ENCODE measurements at regions not wholly inside any gene's neighbourhood (a gene's known extent, or its start where the extent isn't known, plus 50 kb on each side); places are given as distances from the start of the nearest gene placed in this dataset.

GRCh38 chr20:63077705-63078104 lies 70.9 kb upstream of the BHLHE23 start:
- intact Hi-C loops (cut with DNase I; ENCODE audit: low total_unique reads): no loop called here
- Histone ChIP-seq H3K27me3 (peaks cover 4 to 52% of the 10 kb centered on the region in 2 donors), H3K36me3 (no peaks in the 10 kb centered on the region), H3K4me3 (no peak overlapping the region), H3K9me3 (peaks cover 4 to 56% of the 10 kb centered on the region in 2 donors), H3K4me1 (no peaks in the 10 kb centered on the region), H3K27ac (no peak overlapping the region)
- DNase-seq (ENCODE audit: low spot score in 2 of 2): no peak
- TF ChIP-seq CTCF (IDR thresholded peaks at IDR 0.05) (no peak), POLR2A (IDR thresholded peaks at IDR 0.05) (no peak), POLR2AphosphoS5 (IDR thresholded peaks at IDR 0.05) (no peak)

GRCh38 chr20:63076421-63076820 lies 69.7 kb upstream of the BHLHE23 start:
- no peaks in the 10 kb centered on the region for H3K4me1 ChIP-seq
- H3K9me3 ChIP-seq: peaks cover 4 to 56% of the 10 kb centered on the region in 2 donors
- no peak overlapping the region for H3K4me3 ChIP-seq
- TF ChIP-seq CTCF (IDR thresholded peaks at IDR 0.05) (no peak), POLR2A (IDR thresholded peaks at IDR 0.05) (no peak), POLR2AphosphoS5 (IDR thresholded peaks at IDR 0.05) (no peak)
- peaks cover 5 to 52% of the 10 kb centered on the region in 2 donors for H3K27me3 ChIP-seq
- intact Hi-C loops (cut with DNase I; ENCODE audit: low total_unique reads): no loop called here
- H3K36me3 ChIP-seq: no peaks in the 10 kb centered on the region
- no peak overlapping the region for H3K27ac ChIP-seq
- DNase-seq (ENCODE audit: low spot score in 2 of 2): no peak

- Histone ChIP-seq H3K36me3 (no peaks in the 10 kb centered on the region), H3K4me3 (no peak overlapping the region), H3K4me1 (no peaks in the 10 kb centered on the region), H3K27me3 (peaks cover 5 to 59% of the 10 kb centered on the region in 2 donors), H3K9me3 (peaks cover 4 to 45% of the 10 kb centered on the region in 2 donors), H3K27ac (no peak overlapping the region)
- DNase-seq (ENCODE audit: low spot score in 2 of 2): no peak
- intact Hi-C loops (cut with DNase I; ENCODE audit: low total_unique reads): loop anchor here (5.0 kb wide), 1 partner anchor 858 kb away; no protein-coding TSS in a partner anchor
- TF ChIP-seq POLR2A (IDR thresholded peaks at IDR 0.05): no peak
- no peak for TF ChIP-seq CTCF (IDR thresholded peaks at IDR 0.05)
- no peak for TF ChIP-seq POLR2AphosphoS5 (IDR thresholded peaks at IDR 0.05)
These were observed 67.9 kb upstream of the BHLHE23 start for GRCh38 chr20:63074631-63075030.

- no peaks in the 10 kb centered on the region for H3K36me3 ChIP-seq
- DNase-seq (ENCODE audit: low spot score in 2 of 2): no peak
- no peak overlapping the region for H3K27ac ChIP-seq
- intact Hi-C loops (cut with DNase I; ENCODE audit: low total_unique reads): loop anchor here (5.0 kb wide), 1 partner anchor 858 kb away; no protein-coding TSS in a partner anchor
- peaks cover 4 to 41% of the 10 kb centered on the region in 2 donors for H3K9me3 ChIP-seq
- TF ChIP-seq CTCF (IDR thresholded peaks at IDR 0.05) (no peak), POLR2A (IDR thresholded peaks at IDR 0.05) (no peak)
- peaks cover 5 to 63% of the 10 kb centered on the region in 2 donors for H3K27me3 ChIP-seq
- no peaks in the 10 kb centered on the region for H3K4me1 ChIP-seq
- H3K4me3 ChIP-seq: no peak overlapping the region
These were observed 67.4 kb upstream of the BHLHE23 start for GRCh38 chr20:63074182-63074581.

- intact Hi-C loops (cut with DNase I; ENCODE audit: low total_unique reads): loop anchor here (5.0 kb wide), 1 partner anchor 859 kb away; no protein-coding TSS in a partner anchor
- Histone ChIP-seq H3K9me3 (peaks cover 4 to 36% of the 10 kb centered on the region in 2 donors), H3K4me3 (no peak overlapping the region), H3K36me3 (no peaks in the 10 kb centered on the region), H3K27ac (no peak overlapping the region), H3K4me1 (no peaks in the 10 kb centered on the region), H3K27me3 (peaks cover 5 to 68% of the 10 kb centered on the region in 2 donors)
- no peak for TF ChIP-seq POLR2A (IDR thresholded peaks at IDR 0.05)
- no peak for TF ChIP-seq CTCF (IDR thresholded peaks at IDR 0.05)
- no peak for TF ChIP-seq POLR2AphosphoS5 (IDR thresholded peaks at IDR 0.05)
- DNase-seq (ENCODE audit: low spot score in 2 of 2): no peak
These were observed 66.9 kb upstream of the BHLHE23 start for GRCh38 chr20:63073738-63074065.
